ENCODE measurements at regions not wholly inside any gene's neighbourhood (a gene's known extent, or its start where the extent isn't known, plus 50 kb on each side); places are given as distances from the start of the nearest gene placed in this dataset.

- TF ChIP-seq CTCF (IDR thresholded peaks at IDR 0.05) (no peak), POLR2A (IDR thresholded peaks at IDR 0.05) (no peak), EP300 (IDR thresholded peaks at IDR 0.05) (no peak)
Measured at GRCh38 chr11:115916608-115917007, 412.4 kb upstream of the CADM1 start.
